Stomach (tissue), 8 donors: ENCODE measurements at regions not wholly inside any gene's neighbourhood (a gene's known extent, or its start where the extent isn't known, plus 50 kb on each side); places are given as distances from the start of the nearest gene placed in this dataset.
"Not testable (repeated sequence)": the region's sequence is repeated elsewhere in the genome, so short reads cannot be mapped to it uniquely, and the experiment has no call there.

ENCODE experiments used
- DNase-seq, 2 donors: peaks; one replicate each; pipeline versions ENCODE4 v3.0.0 to v3.0.0-alpha.2; 2013 to 2019
- H3K27ac ChIP-seq, 5 donors: fragments of 200-600 bp in 4 of 5; sonication (generic) in 4 of 5; one replicate each; pipeline ENCODE4 v1.5.1; 2013 to 2019; ENCODE audit warnings: mild to moderate bottlenecking in 1 of 5, moderate library complexity in 1 of 5
- H3K27me3 ChIP-seq, 3 donors: fragments of 200-600 bp; sonication (generic); one replicate each; pipeline ENCODE4 v1.5.1; 2017 to 2019; ENCODE audit warnings: mixed run types in 1 of 3
- H3K36me3 ChIP-seq, 4 donors: fragments of 200-600 bp; sonication (generic); 1 replicate in 3 of 4; 2 replicates in 1 of 4; pipeline ENCODE4 v1.5.1; 2016 to 2019
- H3K4me1 ChIP-seq, 4 donors: fragments of 200-600 bp; sonication (generic); one replicate each; pipeline ENCODE4 v1.5.1; 2016 to 2019
- H3K4me3 ChIP-seq, 4 donors: fragments of 200-600 bp; sonication (generic) in 3 of 4; one replicate each; pipeline ENCODE4 v1.5.1; 2016 to 2019; ENCODE audit warnings: mild to moderate bottlenecking in 1 of 4
- H3K9me3 ChIP-seq, 4 donors: fragments of 200-600 bp; sonication (generic); one replicate each; pipeline ENCODE4 v1.5.1; 2016 to 2019
- CTCF ChIP-seq, 7 experiments: fragments of 450-650 bp in 4 of 7; fragments of 200-600 bp in 3 of 7; sonication (generic) in 3 of 7; IDR thresholded peaks; one replicate each; pipeline ENCODE4 v1.5.1; 2016 to 2019; ENCODE audit warnings: antibody characterized with exemption in 7 of 7, control low read depth in 2 of 7, mild to moderate bottlenecking in 1 of 7
- EP300 ChIP-seq: sonication (generic); formaldehyde crosslinking; IDR thresholded peaks from one replicate; pipeline ENCODE4 v1.6.1; 2017; ENCODE audit warnings: antibody characterized with exemption
- POLR2A ChIP-seq, 4 donors: fragments of 450-650 bp; IDR thresholded peaks; one replicate each; pipeline ENCODE4 v1.6.1; 2016; ENCODE audit warnings: antibody characterized with exemption in 4 of 4, control low read depth in 2 of 4, mild to moderate bottlenecking in 1 of 4, moderate library complexity in 1 of 4
- POLR2AphosphoS5 ChIP-seq, 3 donors: sonication (generic); formaldehyde crosslinking; IDR thresholded peaks; one replicate each; pipeline ENCODE4 v1.6.1; 2016; ENCODE audit warnings: antibody characterized with exemption in 3 of 3
- WGBS, 5 donors: extraction: QIAGEN DNeasy Blood & Tissue Kit in 3 of 5; methylation state at CpG; one replicate each; pipeline versions ENCODE4 v1.1.5 to v1.1.7; 2013 to 2018; 5-methylcytosine and 5-hydroxymethylcytosine counted together
- intact Hi-C: fragments of 100-400 bp; cut with DNase I; formaldehyde crosslinking; loops from one replicate; pipeline ENCODE4 v1.15.1; 2023; ENCODE audit warnings: low total_unique reads
- donor health status: healthy with polysubstance abuse.
- donor health status: Bipolar disorder and iron deficiency.
- donor health status: healthy.

GRCh38 chr3:87756616-87757015 is 302.2 kb downstream of the CGGBP1 start:
- TF ChIP-seq POLR2AphosphoS5 (IDR thresholded peaks at IDR 0.05) (no peak), POLR2A (IDR thresholded peaks at IDR 0.05) (no peak), EP300 (no peak), CTCF (IDR thresholded peaks at IDR 0.05) (no peak)
- intact Hi-C loops = no loop called here

DNA sequence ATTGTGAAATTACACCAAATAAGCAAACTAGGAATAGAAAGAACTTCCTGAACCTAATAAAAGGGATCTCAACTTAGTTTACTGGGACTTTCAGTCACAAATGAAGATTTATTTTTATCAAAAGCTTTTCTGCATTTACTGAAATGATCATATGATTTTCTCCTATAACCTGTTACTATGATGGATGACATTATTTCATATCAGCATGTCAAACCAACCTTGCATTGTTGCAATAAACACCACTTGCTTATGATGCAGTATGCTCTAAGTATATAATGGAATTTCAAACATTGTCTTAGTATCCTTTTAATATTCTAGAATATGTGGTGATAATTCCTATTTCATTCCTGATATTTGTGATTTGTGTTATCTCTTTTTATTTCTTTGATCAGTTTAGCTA is 303.0 kb downstream of the CGGBP1 start:
- TF ChIP-seq POLR2A (IDR thresholded peaks at IDR 0.05) = no peak
- TF ChIP-seq EP300 = no peak
- TF ChIP-seq CTCF (IDR thresholded peaks at IDR 0.05) = no peak
- TF ChIP-seq POLR2AphosphoS5 (IDR thresholded peaks at IDR 0.05) = no peak
- Histone ChIP-seq H3K9me3 (peaks cover 0 to 6% (median 0%) of the 10 kb centered on the region in 4 donors), H3K4me3 (no peak overlapping the region), H3K27ac (no peak overlapping the region), H3K27me3 (no peaks in the 10 kb centered on the region), H3K36me3 (no peaks in the 10 kb centered on the region), H3K4me1 (no peaks in the 10 kb centered on the region)
- no peak for DNase-seq
- intact Hi-C loops = no loop called here

More at GRCh38 chr3:87756616-87757015, 302.2 kb downstream of the CGGBP1 start:
- Histone ChIP-seq H3K36me3 (no peaks in the 10 kb centered on the region), H3K4me1 (no peaks in the 10 kb centered on the region), H3K4me3 (no peak overlapping the region), H3K9me3 (peaks cover 0 to 9% (median 0%) of the 10 kb centered on the region in 4 donors), H3K27ac (no peak overlapping the region), H3K27me3 (no peaks in the 10 kb centered on the region)
- 40 to 65% (median 61%) methylated on average over 1 of the region's 1 CpG for WGBS, 5 donors
- DNase-seq = no peak

DNA sequence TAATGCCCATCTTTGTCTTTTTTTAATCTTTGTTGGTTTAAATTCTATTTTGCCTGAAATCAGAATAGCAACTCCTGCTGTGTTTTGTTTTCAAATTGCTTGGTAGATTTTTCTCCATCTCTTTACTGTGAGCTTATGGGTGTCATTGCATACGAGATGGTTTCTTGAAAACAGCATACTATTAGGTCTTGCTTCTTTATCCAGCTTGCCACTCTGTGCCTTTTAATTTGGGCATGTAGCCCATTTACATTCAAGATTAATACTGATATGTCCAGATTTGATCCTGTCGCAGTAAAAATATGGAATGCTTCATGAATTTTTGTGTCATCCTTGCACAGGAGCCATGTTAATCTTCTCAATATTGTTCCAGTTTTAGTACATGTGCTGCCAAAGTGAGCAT is 316.6 kb downstream of the CGGBP1 start:
- 72 to 89% (median 80%) methylated on average over 2 of the region's 2 CpGs for WGBS, 5 donors
- Histone ChIP-seq H3K4me3 (no peak overlapping the region), H3K27me3 (no peaks in the 10 kb centered on the region), H3K27ac (no peak overlapping the region), H3K9me3 (peaks cover 0 to 31% (median 24%) of the 10 kb centered on the region in 4 donors), H3K4me1 (no peaks in the 10 kb centered on the region), H3K36me3 (no peaks in the 10 kb centered on the region)
- intact Hi-C loops = no loop called here
- TF ChIP-seq POLR2AphosphoS5 (IDR thresholded peaks at IDR 0.05) = no peak
- no peak for TF ChIP-seq POLR2A (IDR thresholded peaks at IDR 0.05)
- no peak for TF ChIP-seq CTCF (IDR thresholded peaks at IDR 0.05)
- TF ChIP-seq EP300 = no peak
- no peak for DNase-seq

- H3K27me3 ChIP-seq, H3K4me3 ChIP-seq, H3K4me1 ChIP-seq, DNase-seq, intact Hi-C loops, H3K27ac ChIP-seq, H3K36me3 ChIP-seq: not testable (repeated sequence)
- 76 to 86% (median 85%) methylated on average over 1 of the region's 1 CpG for WGBS, 5 donors
- H3K9me3 ChIP-seq = peaks cover 0 to 31% (median 24%) of the 10 kb centered on the region in 4 donors
These were observed 317.9 kb downstream of the CGGBP1 start for GRCh38 chr3:87740894-87741293.

GRCh38 chr3:87737817-87738216 is 321.0 kb downstream of the CGGBP1 start:
- H3K4me3 ChIP-seq, H3K36me3 ChIP-seq, intact Hi-C loops, H3K27ac ChIP-seq, DNase-seq, H3K27me3 ChIP-seq, H3K4me1 ChIP-seq: not testable (repeated sequence)
- H3K9me3 ChIP-seq = peaks cover 0 to 24% (median 19%) of the 10 kb centered on the region in 4 donors
- WGBS, 5 donors = 70 to 86% (median 71%) methylated on average over 3 of the region's 3 CpGs
